ENCODE measurements at regions not wholly inside any gene's neighbourhood (a gene's known extent, or its start where the extent isn't known, plus 50 kb on each side); places are given as distances from the start of the nearest gene placed in this dataset.

DNA sequence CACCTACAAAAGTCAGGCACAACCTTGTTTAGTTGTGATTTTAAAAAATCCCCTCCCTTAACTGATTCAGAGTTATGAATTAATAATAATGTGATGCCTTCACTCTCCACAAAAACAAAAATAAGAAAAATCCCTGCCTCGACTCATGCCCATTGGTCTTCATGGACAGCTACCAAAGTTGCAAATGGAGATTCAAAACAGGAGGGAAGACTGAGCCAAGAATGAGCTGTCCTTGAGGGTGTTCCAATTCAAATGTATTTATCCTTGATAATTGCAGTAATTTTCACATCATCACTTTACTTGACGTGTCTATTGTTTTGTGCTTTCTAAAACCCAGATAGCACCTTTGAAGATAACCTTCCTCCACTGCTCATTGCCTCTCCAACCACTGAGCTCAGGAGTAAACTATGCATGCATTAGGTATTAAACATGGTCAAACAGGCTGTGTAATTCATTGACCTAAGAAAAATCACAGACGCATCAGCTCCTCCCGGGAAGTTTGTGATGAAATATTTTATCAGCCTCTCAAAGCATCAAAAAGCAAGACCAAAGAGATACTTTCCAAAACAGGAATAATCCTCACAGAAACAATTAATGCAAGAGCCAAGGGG lies 712.7 kb upstream of the IGFBP3 start:
- TF ChIP-seq, protein P1, sequence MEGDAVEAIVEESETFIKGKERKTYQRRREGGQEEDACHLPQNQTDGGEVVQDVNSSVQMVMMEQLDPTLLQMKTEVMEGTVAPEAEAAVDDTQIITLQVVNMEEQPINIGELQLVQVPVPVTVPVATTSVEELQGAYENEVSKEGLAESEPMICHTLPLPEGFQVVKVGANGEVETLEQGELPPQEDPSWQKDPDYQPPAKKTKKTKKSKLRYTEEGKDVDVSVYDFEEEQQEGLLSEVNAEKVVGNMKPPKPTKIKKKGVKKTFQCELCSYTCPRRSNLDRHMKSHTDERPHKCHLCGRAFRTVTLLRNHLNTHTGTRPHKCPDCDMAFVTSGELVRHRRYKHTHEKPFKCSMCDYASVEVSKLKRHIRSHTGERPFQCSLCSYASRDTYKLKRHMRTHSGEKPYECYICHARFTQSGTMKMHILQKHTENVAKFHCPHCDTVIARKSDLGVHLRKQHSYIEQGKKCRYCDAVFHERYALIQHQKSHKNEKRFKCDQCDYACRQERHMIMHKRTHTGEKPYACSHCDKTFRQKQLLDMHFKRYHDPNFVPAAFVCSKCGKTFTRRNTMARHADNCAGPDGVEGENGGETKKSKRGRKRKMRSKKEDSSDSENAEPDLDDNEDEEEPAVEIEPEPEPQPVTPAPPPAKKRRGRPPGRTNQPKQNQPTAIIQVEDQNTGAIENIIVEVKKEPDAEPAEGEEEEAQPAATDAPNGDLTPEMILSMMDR (IDR thresholded peaks at IDR 0.05) = no peak
- no peak for TF ChIP-seq POLR2A (IDR thresholded peaks at IDR 0.05)
